ENCODE measurements at regions not wholly inside any gene's neighbourhood (a gene's known extent, or its start where the extent isn't known, plus 50 kb on each side); places are given as distances from the start of the nearest gene placed in this dataset.
"Not testable (repeated sequence)": the region's sequence is repeated elsewhere in the genome, so short reads cannot be mapped to it uniquely, and the experiment has no call there.

DNA sequence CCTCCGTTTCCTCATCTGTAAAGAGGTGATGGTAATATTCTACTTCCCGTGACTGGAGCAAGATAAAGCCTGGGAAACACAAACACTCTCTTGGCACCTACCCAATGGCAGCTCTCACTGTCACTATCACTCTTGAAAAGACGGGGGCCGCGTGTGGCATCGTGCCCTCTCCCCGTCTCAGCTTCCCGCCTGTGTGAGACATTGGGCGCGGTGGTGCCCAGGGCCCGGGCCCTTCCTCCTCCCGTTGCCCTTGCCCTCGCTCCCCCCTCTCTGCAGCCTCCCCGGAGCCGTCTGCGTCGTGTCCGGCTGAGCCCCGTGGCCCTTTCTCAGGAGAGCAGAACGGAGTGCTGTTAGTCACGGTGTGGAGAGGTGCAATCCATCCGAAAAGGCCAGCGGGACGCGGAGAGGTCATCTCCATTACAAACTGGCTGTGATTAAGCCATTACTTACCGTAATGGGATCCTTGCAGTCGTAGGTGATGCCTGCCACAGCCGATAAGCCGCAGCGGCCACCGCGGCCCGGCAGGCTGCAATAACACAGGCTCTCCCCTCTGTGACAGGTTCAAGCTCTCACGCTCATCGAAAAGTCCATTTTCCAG is 156.4 kb upstream of the ZC3H12A start:
- no peak for DNase-seq (ENCODE audit: low read depth, low spot score)

- no peak for DNase-seq (ENCODE audit: low read depth, low spot score)
Measured at GRCh38 chr1:37318490-37318889, 155.9 kb upstream of the ZC3H12A start.

DNA sequence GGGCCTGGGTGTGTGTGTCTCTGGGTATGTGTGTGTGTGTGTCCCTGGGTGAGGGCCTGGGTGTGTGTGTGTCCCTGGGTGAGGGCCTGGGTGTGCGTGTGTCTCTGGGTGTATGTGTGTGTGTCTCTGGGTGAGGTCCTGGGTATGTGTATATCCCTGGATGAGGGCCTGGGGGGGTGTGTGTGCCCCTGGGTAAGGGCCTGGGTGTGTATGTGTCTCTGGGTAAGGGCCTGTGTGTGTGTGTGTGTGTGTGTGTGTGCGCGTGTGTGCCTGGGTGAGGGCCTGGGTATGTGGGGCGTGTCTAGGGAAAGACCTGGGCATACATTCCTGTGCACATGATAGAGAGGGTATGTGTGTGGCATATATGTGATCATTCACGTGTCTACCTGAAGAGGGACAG is 155.1 kb upstream of the ZC3H12A start:
- DNase-seq (ENCODE audit: low read depth, low spot score), result no peak

DNA sequence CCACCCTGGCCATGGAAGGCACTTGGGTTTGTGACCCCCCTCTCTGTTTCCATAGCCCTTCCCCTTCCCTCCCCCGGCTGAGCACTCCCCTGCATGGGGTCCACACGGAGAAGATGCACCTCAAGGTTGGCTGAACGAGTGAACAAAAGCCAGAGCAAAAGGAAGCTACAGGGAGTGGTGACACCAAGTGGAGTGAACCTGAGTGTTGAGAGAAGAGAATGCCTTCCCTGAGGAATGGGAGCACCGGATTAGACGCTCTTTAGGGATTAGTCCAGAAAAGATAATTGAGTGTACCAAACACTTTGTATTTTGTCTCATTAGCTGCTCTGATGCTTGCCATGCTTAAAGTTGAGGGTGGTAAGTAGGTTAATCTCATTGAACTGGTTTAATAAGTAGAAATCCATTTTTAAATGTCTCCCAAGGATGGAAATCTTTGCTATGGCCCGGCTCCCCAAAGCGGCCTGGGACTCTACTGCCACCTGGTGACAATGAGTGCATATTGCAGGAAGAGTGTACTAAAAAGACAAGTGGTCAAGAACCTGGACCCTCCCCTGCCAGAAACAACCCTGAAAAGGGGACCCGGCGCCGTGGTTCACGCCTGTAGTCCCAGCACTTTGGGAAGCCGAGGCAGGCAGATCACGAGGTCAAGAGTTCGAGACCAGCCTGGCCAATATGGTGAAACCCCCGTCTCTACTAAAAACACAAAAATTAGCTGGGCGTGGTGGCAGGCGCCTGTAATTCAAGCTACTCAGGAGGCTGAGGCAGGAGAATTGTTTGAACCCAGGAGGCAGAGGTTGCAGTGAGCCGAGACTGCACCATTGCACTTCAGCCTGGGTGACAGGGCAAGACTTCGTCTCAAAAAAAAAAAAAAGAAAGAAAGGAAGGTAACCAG is 150.6 kb upstream of the ZC3H12A start:
- peak; percentile 30 for DNase-seq (ENCODE audit: low read depth, low spot score)

DNA sequence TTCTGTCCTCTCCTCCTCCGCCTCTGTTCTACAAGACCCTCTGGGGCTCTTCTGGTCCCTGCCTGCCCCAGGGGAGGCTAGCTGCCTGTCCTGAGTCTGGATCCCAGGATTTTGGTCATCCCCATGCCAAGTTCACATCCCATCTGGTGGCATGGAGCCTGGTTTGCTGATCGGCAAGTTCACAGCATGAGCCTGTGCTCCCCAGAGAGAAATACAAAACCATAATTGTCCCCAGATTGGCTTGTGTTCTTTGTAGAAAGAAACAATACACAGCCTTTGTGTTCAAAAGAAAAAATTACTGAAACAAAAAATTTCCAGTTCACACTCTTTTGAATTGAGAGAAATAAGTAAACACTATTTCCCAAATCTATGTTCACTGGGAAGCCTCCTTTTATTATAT is 149.4 kb upstream of the ZC3H12A start:
- DNase-seq (ENCODE audit: low read depth, low spot score), result no peak

DNA sequence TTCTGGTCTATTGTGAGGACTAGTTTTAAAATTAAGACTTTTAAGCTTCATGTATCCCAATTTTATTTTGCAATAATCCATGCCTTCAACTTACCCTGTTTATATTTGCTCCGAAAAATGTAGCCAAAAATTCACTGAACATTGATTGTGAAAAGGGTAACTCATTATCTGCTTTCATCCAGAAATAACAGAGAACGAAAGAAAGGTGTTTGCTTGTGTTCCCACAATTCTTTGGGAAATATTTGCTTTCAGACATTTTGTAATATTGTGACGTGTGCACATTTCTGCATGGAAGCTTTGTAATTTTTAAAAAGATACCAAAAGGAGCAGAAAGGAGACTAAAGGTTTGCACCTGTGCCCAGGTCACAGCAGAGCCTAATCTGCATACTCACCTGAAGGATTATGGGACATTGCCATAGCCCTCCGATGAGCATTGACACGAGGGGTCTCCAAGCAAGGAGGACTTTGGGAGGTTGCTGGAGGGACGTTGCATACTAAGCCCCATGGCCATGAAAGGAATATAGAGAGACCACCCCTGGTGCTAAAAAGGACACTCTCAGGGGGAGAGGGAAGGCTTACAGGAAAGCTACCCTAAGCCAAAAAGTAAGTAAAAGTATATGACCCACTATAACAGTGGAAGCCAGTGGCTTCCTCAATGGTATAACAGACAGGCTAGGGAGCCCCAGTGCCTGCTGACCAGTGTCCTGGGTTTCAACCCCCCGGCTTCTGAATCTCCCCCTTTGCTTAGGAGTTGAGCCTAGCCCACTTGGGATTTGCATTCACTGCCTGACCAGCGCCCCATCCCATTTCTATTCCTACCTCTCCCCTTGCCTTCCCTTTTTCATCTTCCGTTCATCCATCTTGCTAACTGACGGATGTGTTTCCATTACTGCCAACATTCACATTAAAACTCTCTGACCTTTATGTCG is 148.6 kb upstream of the ZC3H12A start:
- DNase-seq (ENCODE audit: low read depth, low spot score), result no peak

DNA sequence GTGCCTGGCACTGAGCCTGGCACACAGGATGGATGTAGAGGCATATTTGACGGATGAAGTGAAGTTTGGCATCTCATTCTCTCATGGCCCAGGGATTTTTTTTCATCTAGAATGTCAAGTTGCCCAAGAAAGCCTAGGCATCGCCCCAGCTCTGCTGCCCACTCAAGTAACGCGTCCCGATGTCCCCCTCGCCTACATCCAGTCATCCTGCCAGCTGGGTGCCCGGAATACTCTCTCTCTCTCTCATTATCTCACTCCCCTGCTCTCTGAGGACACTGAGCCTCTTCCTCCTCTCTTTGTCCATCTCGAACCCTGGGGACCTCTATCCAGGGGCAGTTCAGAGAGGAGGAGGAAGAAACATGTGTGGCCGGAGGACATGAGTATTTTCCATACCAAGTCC is 142.3 kb upstream of the ZC3H12A start:
- no peak for DNase-seq (ENCODE audit: low read depth, low spot score)

DNA sequence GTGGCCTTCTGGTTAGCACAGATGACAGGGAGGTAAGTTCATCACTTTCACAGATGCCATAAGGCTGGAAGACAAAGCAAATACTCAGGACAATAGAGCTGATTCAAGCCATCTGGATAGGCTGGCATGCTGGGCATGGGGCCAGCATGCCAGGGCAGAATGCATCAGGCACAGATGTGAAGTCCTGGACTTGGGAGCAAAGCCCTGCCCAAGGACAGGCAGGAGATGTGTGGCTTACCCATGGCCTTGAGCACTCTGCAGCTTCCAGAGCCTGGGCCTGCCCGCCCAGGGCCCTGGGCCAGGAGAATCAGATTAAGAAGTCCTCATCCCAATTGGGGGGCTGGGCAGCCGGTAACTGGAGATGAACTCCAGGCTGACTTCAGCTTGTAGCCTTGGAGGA is 135.7 kb upstream of the ZC3H12A start:
- DNase-seq (ENCODE audit: low read depth, low spot score), result no peak

DNA sequence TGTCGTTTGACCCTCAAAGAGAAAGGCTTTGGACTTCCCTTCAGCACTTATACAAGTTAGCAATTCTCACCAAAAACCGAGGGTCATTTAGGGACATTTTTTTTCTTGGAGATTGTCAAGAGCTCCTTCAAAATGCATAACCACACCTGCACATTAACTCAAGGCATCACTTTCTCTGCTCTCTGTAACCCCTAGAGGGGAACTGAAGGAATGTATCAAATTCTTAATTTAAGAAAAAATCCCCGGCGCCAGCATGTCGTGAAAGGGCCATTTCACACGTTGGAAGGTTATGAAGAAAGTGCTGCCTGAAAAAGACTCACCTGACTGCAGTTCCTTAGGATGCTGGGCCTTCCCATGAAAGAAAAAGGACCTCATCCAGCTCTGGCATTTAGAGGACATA is 131.6 kb upstream of the ZC3H12A start:
- DNase-seq (ENCODE audit: low read depth, low spot score), result no peak

GRCh38 chr1:37347104-37347649 is 127.2 kb upstream of the ZC3H12A start:
- DNase-seq (ENCODE audit: low read depth, low spot score), result no peak

- no peak for DNase-seq (ENCODE audit: low read depth, low spot score)
Measured at GRCh38 chr1:37353871-37354270, 120.5 kb upstream of the ZC3H12A start.

- DNase-seq (ENCODE audit: low read depth, low spot score), result no peak
Measured at GRCh38 chr1:37354876-37355650, 119.3 kb upstream of the ZC3H12A start.

DNA sequence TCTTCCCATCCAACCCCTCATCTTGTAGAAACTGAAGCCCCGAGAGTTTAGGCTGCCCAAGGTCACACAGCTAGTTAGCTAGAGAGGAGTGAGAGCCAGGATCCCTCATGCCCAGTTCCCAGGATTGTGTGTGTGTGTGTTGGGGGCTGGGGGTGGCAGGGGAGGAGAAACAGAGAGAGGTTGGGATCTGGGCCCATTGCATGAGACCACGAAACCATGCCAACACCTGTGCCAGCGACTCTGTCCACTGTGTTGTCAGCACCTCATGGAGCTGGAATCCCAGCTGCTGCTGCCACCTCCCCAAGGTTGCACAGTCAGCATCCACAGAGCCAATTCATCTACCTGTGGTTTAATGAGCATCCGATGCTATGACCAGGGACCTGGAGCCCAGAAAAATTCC is 115.4 kb upstream of the ZC3H12A start:
- no peak for DNase-seq (ENCODE audit: low read depth, low spot score)

DNA sequence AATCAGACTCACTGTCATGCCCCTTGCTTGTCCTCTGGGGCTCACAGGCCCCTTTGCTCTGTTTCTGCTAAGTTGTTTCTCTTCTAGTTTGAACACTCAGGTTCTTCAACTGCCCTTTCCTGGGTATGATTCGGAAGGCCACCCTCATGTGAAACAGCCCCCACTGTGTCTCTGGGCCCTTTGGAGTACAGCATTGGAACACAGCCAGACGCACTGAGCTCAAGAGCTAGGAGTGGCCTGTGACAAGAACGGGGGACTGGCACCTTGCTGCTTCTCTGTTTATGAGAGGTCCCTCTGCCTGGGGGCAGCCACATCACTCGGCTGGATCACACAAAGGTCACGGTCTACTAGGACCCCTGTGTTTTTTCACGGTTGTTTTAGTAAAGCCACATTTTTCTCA is 114.4 kb upstream of the ZC3H12A start:
- no peak for DNase-seq (ENCODE audit: low read depth, low spot score)

- DNase-seq (ENCODE audit: low read depth, low spot score), result no peak
Measured at GRCh38 chr1:37362594-37363385, 111.6 kb upstream of the ZC3H12A start.

DNA sequence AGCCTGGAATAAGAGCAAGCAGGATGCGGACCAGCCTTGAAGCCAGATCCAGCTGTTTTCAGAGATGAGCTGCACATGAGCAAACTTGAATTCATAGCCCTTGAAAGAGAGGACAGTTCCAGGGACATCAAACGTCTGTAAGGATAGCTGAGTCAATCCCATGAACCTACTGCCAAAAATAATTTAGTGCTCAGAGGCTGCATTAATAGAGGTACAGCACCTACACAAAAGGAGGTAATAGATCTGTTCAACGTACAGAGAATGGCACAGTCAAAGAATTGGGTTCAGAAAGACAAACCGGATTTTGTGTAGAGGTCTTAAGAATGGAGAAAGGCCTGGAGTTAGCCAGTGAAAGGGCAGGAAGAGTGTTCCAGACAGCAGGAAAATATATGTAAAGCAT is 110.8 kb upstream of the ZC3H12A start:
- DNase-seq (ENCODE audit: low read depth, low spot score), result no peak

- DNase-seq (ENCODE audit: low read depth, low spot score), result not testable (repeated sequence)
Measured at GRCh38 chr1:37368665-37369315, 105.6 kb upstream of the ZC3H12A start.

DNA sequence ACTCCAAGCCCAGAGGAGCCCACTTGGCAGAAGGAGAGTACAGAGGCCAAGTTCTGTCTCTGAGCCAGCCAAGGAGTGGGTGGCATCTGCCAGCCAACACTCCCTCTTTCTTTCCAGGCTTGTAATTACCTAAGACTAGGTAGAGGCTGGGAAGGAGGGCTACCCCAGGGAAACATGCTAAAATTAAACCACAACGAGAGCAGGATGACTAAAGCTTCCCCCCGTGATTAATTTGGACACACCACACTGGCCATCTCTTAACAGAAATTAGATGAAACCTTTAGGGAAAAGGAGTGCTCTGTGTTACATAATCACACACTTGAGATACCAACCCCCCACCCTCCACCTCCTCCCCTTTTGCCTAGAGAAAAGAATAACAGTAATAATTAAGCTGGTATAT is 102.1 kb upstream of the ZC3H12A start:
- DNase-seq (ENCODE audit: low read depth, low spot score), result no peak

DNA sequence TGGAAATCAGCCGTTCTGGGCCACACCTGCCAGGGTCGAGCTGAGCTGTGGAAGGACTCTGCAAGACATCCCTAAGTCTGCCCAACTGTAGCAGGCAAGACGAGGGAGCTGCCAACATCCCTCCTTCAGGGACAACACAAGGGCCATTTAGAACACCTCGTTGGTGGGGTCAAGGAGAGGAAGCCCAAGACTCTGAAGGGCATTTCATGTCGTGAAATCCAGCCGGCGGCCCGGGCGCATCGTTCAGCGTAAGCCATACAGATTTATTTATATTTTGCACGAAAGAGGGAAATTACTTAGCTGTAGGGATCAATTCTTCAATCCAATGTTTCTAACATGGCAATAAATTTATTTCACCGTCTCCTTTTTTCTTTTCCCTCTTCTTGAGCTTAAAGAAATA is 101.7 kb upstream of the ZC3H12A start:
- DNase-seq (ENCODE audit: low read depth, low spot score), result no peak

DNA sequence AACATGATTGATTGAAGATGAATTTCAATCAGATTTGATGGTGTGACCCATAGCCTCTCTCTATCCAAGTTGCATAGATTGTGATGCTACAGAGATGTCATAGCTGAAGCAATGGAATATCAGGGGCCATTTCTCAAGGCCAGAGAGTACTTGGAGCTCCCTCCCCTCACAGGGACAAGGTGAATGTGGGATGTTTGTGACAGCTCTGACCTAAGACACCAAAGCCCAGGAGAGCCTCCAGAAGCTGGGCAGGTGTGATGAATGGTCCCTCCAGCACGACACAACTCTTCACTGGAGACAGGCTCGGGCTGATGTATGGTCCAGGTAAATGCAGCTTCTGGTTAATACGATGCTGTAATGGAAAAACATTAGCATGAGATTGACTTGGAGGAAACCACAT is 101.0 kb upstream of the ZC3H12A start:
- DNase-seq (ENCODE audit: low read depth, low spot score), result no peak

Data from astrocyte of the hippocampus (primary cell).